ENCODE measurements at regions not wholly inside any gene's neighbourhood (a gene's known extent, or its start where the extent isn't known, plus 50 kb on each side); places are given as distances from the start of the nearest gene placed in this dataset.

GRCh38 chr2:123687064-123687463 is 338.0 kb upstream of the CNTNAP5 start:
- H3K36me3 Mint-ChIP-seq = no peaks in the 10 kb centered on the region
- H3K27ac Mint-ChIP-seq = no peak overlapping the region
- H3K4me1 Mint-ChIP-seq = no peaks in the 10 kb centered on the region
- H3K27me3 Mint-ChIP-seq = no peaks in the 10 kb centered on the region
- H3K9me3 Mint-ChIP-seq = peaks cover 0 to 13% (median 9%) of the 10 kb centered on the region in 3 donors
- H3K4me3 Mint-ChIP-seq = no peak overlapping the region

- Mint-ChIP-seq H3K4me3 (no peak overlapping the region), H3K4me1 (no peaks in the 10 kb centered on the region), H3K27ac (no peak overlapping the region), H3K9me3 (peaks cover 0 to 11% (median 9%) of the 10 kb centered on the region in 3 donors), H3K36me3 (no peaks in the 10 kb centered on the region), H3K27me3 (no peaks in the 10 kb centered on the region)
Observed at GRCh38 chr2:123688231-123688940, 336.7 kb upstream of the CNTNAP5 start.

GRCh38 chr2:123692121-123692520 is 333.0 kb upstream of the CNTNAP5 start:
- Mint-ChIP-seq H3K27ac (no peak overlapping the region), H3K9me3 (peaks cover 3 to 8% (median 7%) of the 10 kb centered on the region in 3 donors), H3K36me3 (no peaks in the 10 kb centered on the region), H3K27me3 (no peaks in the 10 kb centered on the region), H3K4me1 (no peaks in the 10 kb centered on the region), H3K4me3 (no peak overlapping the region)

- no peak overlapping the region for H3K4me3 Mint-ChIP-seq
- H3K36me3 Mint-ChIP-seq = no peaks in the 10 kb centered on the region
- H3K9me3 Mint-ChIP-seq = peaks cover 2 to 8% (median 7%) of the 10 kb centered on the region in 3 donors
- no peaks in the 10 kb centered on the region for H3K27me3 Mint-ChIP-seq
- H3K4me1 Mint-ChIP-seq = no peaks in the 10 kb centered on the region
- H3K27ac Mint-ChIP-seq = no peak overlapping the region
Observed at GRCh38 chr2:123693836-123694235, 331.3 kb upstream of the CNTNAP5 start.

GRCh38 chr2:123695426-123695825 is 329.7 kb upstream of the CNTNAP5 start:
- Mint-ChIP-seq H3K4me1 (no peaks in the 10 kb centered on the region), H3K36me3 (no peaks in the 10 kb centered on the region), H3K27me3 (no peaks in the 10 kb centered on the region), H3K4me3 (no peak overlapping the region), H3K9me3 (peaks cover 2 to 8% (median 7%) of the 10 kb centered on the region in 3 donors), H3K27ac (no peak overlapping the region)

- H3K9me3 Mint-ChIP-seq = peaks cover 2 to 8% (median 5%) of the 10 kb centered on the region in 3 donors
- no peak overlapping the region for H3K4me3 Mint-ChIP-seq
- H3K27ac Mint-ChIP-seq = no peak overlapping the region
- H3K36me3 Mint-ChIP-seq = no peaks in the 10 kb centered on the region
- no peaks in the 10 kb centered on the region for H3K4me1 Mint-ChIP-seq
- H3K27me3 Mint-ChIP-seq = no peaks in the 10 kb centered on the region
Observed at GRCh38 chr2:123696021-123696420, 329.1 kb upstream of the CNTNAP5 start.

- Mint-ChIP-seq H3K36me3 (no peaks in the 10 kb centered on the region), H3K9me3 (peaks cover 3 to 9% (median 4%) of the 10 kb centered on the region in 3 donors), H3K27ac (peak overlapping the region in 1 of 3 donors; percentile 14), H3K4me3 (no peak overlapping the region), H3K27me3 (no peaks in the 10 kb centered on the region), H3K4me1 (no peaks in the 10 kb centered on the region)
Observed at GRCh38 chr2:123696799-123697410, 328.2 kb upstream of the CNTNAP5 start.

- H3K27me3 Mint-ChIP-seq = no peaks in the 10 kb centered on the region
- H3K27ac Mint-ChIP-seq = no peak overlapping the region
- peaks cover 1% of the 10 kb centered on the region for H3K36me3 Mint-ChIP-seq
- H3K9me3 Mint-ChIP-seq = peaks cover 2 to 14% (median 3%) of the 10 kb centered on the region in 3 donors
- H3K4me3 Mint-ChIP-seq = no peak overlapping the region
- H3K4me1 Mint-ChIP-seq = no peaks in the 10 kb centered on the region
Observed at GRCh38 chr2:123715467-123715982, 309.6 kb upstream of the CNTNAP5 start.

GRCh38 chr2:123717636-123718334 is 307.3 kb upstream of the CNTNAP5 start:
- H3K27me3 Mint-ChIP-seq = no peaks in the 10 kb centered on the region
- no peaks in the 10 kb centered on the region for H3K4me1 Mint-ChIP-seq
- no peak overlapping the region for H3K27ac Mint-ChIP-seq
- no peaks in the 10 kb centered on the region for H3K36me3 Mint-ChIP-seq
- H3K9me3 Mint-ChIP-seq = peaks cover 0 to 10% (median 3%) of the 10 kb centered on the region in 3 donors
- no peak overlapping the region for H3K4me3 Mint-ChIP-seq

- H3K4me3 Mint-ChIP-seq = no peak overlapping the region
- no peaks in the 10 kb centered on the region for H3K4me1 Mint-ChIP-seq
- no peaks in the 10 kb centered on the region for H3K27me3 Mint-ChIP-seq
- no peak overlapping the region for H3K27ac Mint-ChIP-seq
- no peaks in the 10 kb centered on the region for H3K36me3 Mint-ChIP-seq
- H3K9me3 Mint-ChIP-seq = peaks cover 0 to 15% (median 4%) of the 10 kb centered on the region in 3 donors
Observed at GRCh38 chr2:123720760-123721159, 304.3 kb upstream of the CNTNAP5 start.

- Mint-ChIP-seq H3K36me3 (no peaks in the 10 kb centered on the region), H3K9me3 (peaks cover 0 to 8% (median 4%) of the 10 kb centered on the region in 3 donors), H3K27me3 (no peaks in the 10 kb centered on the region), H3K4me1 (no peaks in the 10 kb centered on the region), H3K4me3 (no peak overlapping the region), H3K27ac (no peak overlapping the region)
Observed at GRCh38 chr2:123723706-123724105, 301.4 kb upstream of the CNTNAP5 start.

- H3K9me3 Mint-ChIP-seq = peaks cover 0 to 25% (median 5%) of the 10 kb centered on the region in 3 donors
- H3K27me3 Mint-ChIP-seq = no peaks in the 10 kb centered on the region
- H3K36me3 Mint-ChIP-seq = no peaks in the 10 kb centered on the region
- H3K4me3 Mint-ChIP-seq = no peak overlapping the region
- H3K27ac Mint-ChIP-seq = no peak overlapping the region
- H3K4me1 Mint-ChIP-seq = no peaks in the 10 kb centered on the region
Observed at GRCh38 chr2:123732563-123732962, 292.5 kb upstream of the CNTNAP5 start.

GRCh38 chr2:123737371-123737770 is 287.7 kb upstream of the CNTNAP5 start:
- Mint-ChIP-seq H3K27ac (no peak overlapping the region), H3K27me3 (no peaks in the 10 kb centered on the region), H3K4me1 (no peaks in the 10 kb centered on the region), H3K9me3 (peaks cover 0 to 12% (median 5%) of the 10 kb centered on the region in 3 donors), H3K4me3 (no peak overlapping the region), H3K36me3 (no peaks in the 10 kb centered on the region)

GRCh38 chr2:123738643-123739042 is 286.4 kb upstream of the CNTNAP5 start:
- no peaks in the 10 kb centered on the region for H3K27me3 Mint-ChIP-seq
- H3K9me3 Mint-ChIP-seq = peaks cover 0 to 15% (median 8%) of the 10 kb centered on the region in 3 donors
- no peaks in the 10 kb centered on the region for H3K36me3 Mint-ChIP-seq
- H3K27ac Mint-ChIP-seq = no peak overlapping the region
- no peaks in the 10 kb centered on the region for H3K4me1 Mint-ChIP-seq
- H3K4me3 Mint-ChIP-seq = no peak overlapping the region

GRCh38 chr2:123746006-123746405 is 279.1 kb upstream of the CNTNAP5 start:
- Mint-ChIP-seq H3K27me3 (no peaks in the 10 kb centered on the region), H3K36me3 (no peaks in the 10 kb centered on the region), H3K4me3 (no peak overlapping the region), H3K9me3 (peaks cover 2 to 3% (median 3%) of the 10 kb centered on the region in 3 donors), H3K4me1 (no peaks in the 10 kb centered on the region), H3K27ac (no peak overlapping the region)
